ENCODE measurements at regions not wholly inside any gene's neighbourhood (a gene's known extent, or its start where the extent isn't known, plus 50 kb on each side); places are given as distances from the start of the nearest gene placed in this dataset.
A peak's percentile ranks its signal among the peaks of the same experiment; 100 is the strongest.

- no peak for DNase-seq
These were observed 150.1 kb upstream of the ARHGAP42 start for GRCh38 chr11:100536979-100537378.

DNA sequence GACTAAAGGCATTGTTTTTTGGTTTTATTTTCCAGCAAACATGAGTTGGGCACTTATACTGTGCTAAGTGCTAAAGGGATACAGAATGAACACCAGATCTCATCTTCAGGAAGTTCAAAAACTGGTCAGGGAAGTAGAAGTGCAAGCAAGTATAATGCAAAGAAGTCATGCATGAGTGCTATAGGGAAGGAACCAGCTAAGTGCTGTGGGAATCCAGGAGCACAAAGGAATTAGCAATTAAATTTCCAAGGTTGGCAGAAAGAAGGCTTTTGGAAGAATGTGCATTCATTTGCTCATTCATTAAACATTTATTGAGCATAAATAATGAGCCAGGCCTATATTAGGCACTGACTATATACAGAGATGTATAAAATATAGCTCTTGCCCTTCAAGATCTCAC lies 143.7 kb upstream of the ARHGAP42 start:
- no peak for DNase-seq

DNA sequence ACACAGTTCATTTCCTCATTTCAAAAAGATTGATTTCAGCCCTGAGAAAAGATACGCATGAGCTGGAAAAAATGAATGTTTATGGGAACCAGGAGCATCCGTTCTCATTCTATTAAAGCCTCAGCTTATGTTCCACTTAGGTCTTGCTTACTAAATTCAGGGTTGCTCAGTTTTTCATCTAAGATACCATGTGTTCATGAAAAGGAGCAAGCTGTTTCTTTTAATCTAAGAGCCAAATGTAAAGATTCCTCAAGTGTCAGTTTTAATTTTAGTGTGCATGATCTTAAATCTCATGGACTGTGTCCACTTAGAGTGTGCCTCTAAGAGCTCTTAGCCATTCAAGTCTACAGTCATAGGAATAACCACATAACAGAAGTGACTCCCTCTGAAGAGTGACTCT lies 141.5 kb upstream of the ARHGAP42 start:
- DNase-seq: no peak

DNA sequence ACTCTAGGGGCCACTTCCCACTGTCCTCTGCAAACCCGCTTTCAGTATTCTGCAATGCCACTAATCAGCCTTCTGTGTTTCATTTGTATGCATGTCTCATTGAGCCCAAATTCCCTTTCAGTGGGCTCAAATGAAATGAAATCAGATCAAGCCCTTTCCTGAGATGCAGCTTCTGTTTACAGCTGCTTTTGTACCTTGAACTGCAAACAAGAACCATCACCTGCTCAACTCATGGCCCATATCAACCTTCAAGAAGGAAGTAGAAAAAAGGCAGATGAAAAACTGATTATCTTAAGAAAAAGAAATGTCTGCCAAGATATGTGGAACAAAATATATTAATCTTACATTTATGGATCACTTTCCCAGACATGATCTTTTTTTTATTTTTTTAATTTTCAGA lies 141.1 kb upstream of the ARHGAP42 start:
- DNase-seq: no peak

DNA sequence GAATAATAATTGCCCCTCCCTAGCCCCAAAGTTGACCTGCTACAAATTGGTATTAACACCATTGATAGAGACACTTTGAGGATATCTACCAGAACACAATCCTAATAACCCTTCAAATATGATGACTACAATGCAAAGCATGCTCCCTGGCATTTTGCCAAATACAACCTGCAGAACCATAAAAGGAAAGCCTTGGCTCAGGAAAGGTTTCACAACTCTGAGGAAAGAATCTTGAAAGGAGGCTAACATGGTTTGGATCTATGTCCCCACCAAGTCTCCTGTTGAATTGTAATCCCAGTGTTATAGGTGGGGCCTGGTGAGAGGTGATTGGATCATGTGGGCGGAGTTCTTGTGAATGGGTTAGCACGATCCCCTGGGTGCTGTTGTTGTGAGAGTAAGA lies 140.4 kb upstream of the ARHGAP42 start:
- no peak for DNase-seq

DNA sequence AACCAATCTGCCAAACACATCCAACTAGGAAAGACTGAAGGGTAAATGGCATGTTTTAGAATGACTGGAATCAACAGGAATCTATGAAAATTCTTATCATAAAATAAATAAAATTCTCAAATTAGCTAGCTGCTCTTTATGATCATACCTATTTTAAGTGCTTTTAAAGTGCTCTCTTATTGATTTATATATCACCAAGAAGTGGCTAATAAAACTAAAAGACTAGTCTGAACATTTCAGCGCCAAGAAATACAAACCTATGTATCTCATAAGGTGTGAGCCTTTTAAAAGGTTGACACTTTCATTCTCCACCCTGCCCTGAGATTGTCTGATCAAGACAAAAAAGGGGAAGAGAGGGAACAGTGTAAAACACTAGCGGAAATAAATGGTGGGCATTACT lies 136.8 kb upstream of the ARHGAP42 start:
- no peak for DNase-seq

DNA sequence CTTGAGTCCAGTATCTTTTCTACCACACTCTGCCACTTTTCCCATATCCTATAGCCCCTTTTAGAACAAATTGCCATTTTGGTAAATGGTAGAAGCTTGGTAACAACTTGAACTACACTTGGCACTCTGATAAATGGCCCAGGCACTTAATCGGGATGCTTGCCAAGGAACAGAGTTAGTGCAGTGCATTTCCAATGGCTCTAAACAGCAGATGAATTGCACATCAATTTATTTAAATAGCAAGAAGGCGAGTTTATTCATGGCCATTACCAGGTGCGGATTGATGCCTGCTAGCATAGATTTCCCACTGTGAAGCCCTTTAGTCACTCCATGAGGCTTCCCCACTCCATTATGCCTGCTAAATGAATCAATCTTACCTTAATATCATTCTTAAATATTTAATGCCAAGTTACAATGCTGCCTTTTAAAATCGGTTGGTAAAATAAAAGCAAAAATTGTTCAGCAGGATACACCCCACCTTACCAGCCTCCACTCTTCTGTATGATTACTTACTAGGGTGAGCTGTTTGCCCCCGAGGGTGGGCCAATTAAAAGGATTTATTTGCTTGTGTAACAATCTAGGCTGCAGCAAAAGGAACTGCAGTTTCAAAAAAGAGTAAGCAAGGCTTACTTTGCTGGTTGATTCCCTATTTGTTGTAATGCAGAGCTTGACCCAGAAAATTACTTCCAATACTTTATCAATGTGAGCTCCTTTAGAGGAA lies 136.0 kb upstream of the ARHGAP42 start:
- DNase-seq: no peak

GRCh38 chr11:100555931-100556330 lies 131.2 kb upstream of the ARHGAP42 start:
- DNase-seq: no peak

- no peak for DNase-seq
These were observed 130.3 kb upstream of the ARHGAP42 start for GRCh38 chr11:100556781-100557180.

DNA sequence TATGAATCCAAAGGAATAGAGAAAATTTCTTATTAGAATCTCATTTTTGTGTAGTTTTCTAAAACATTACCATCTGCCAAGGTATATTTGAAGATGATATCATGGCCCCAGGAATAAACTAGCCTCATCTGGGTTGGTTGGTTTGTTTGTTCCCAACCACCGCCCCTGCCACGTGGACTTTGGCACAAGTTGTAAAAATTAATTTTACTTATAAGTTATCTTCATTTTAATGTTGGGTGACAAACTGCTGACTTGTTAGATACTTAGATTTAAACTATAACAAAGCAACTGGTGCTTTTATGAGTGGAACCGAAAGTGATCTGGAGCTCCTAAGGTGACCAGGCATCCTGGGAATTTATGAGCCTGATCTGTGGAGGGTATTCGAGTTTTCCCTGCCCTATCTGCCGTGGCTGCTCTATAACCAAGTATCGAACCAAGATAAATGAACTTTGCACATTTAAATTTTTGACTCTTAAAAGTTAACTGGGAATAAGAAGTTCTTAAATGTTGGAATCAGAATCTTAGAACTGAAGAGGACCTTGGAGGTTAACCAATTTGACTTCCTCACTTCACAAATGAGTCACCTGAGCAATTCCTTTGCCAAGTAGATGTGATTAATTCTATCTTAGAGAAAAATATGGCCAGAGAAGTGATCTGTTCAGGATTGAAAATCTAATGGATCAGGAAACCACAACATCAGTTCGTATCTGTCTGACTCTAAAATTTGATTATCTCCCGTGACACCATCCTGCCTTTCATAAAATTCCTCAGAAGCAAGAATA lies 129.1 kb upstream of the ARHGAP42 start:
- DNase-seq: no peak

GRCh38 chr11:100560606-100561005 lies 126.5 kb upstream of the ARHGAP42 start:
- DNase-seq: no peak

- no peak for DNase-seq
These were observed 125.8 kb upstream of the ARHGAP42 start for GRCh38 chr11:100561323-100561722.

DNA sequence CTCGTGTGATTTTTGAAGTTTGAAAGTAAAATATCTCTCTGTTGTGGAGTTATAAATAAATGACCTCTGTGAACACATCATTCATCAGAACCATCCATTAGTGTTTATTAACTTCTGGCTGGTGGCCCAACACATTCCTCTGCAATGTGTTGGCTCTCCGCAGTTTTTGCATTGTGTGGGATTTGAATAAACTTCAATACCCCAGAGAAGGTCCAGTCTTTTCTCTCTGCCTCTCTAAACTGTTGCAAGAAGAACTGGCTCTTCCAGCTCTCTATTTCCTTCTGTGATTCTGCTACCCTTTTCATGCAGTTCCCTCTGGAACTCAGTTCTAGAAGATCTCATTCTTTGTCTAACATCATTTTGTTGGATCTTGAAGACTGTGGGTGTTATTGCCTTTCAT lies 125.0 kb upstream of the ARHGAP42 start:
- DNase-seq: no peak

GRCh38 chr11:100563541-100564280 lies 123.4 kb upstream of the ARHGAP42 start:
- DNase-seq: no peak

GRCh38 chr11:100573911-100574513 lies 113.1 kb upstream of the ARHGAP42 start:
- DNase-seq: no peak

- no peak for DNase-seq
These were observed 112.0 kb upstream of the ARHGAP42 start for GRCh38 chr11:100574894-100575769.

DNA sequence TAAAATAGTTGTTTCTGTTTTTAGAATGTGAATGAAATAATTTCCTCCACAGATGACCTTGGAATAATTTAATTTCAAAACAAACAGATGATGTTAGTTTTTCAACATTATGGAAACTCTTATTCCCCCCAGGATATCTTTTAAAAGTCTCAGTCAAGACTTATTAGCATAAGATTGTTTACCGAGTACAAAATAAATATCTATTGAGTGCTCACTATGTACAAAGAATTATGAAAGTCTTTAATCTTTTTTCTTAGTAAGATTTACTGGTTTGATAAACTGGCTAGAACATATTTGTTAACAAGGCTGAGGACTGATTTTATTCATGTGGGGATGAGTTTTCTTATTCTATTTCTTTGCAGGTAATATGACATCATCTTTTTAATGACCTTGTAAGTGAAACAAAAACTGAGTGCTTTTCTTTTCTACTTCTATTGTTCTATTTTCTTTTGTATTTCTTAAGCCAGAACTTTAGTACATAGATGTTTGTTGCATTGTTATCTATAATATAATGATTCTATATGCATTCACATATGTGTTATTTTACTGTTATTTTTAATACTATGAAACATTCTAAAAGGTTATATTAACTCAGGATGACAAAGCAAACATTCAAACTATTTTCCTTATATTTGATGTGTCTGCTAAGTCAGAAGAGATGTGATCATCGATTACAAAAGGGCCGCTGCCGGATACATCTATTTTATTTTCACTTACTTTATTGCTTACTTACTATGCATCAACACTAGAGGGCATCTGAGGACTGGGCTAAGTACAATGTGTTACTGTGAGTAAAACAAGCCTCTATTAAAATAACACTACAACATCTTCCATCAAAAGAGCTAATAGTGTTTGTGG lies 111.0 kb upstream of the ARHGAP42 start:
- DNase-seq: peak; percentile 38 to 48

DNA sequence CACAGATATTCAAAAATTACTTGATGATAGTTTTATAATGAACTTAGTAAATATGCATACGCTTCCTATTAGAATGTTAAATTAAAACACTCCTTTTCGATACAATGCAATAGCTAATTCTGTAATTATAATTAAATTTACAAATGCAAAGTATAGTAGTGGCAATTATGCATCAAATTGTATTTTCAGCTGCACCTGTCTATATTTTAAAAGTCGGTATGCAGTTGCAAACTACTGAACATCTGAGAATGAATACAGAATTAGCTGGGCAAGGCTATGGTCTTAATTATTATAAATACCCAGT lies 110.4 kb upstream of the ARHGAP42 start:
- DNase-seq: no peak

GRCh38 chr11:100578831-100579311 lies 108.2 kb upstream of the ARHGAP42 start:
- DNase-seq: no peak

DNA sequence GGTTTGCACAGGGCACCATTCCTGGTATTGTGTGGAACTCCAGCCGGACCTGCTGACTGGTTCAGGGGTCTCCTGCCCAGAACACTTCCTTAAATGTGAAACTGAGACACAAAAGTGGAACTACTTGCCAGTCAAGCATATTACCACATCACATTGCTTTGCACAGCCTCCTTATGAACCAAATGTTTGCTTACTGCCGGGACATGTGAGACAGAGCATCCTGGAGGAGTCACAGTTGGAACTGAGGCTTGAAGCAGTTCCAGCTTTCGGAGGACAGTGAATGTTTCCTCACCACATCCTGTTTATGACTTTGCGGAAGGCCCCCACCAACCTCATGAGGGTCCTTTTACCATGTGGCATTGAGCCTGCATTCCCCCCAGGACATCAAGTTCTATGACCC lies 105.8 kb upstream of the ARHGAP42 start:
- DNase-seq: peak in 1 of 2 donors; percentile 6
